Adrenal gland (tissue), 9 donors: ENCODE measurements at regions not wholly inside any gene's neighbourhood (a gene's known extent, or its start where the extent isn't known, plus 50 kb on each side); places are given as distances from the start of the nearest gene placed in this dataset.

Source experiments
- DNase-seq, 7 donors: peaks; one replicate each; pipeline ENCODE4 v3.0.0-alpha.2; 2019 to 2020
- H3K27ac ChIP-seq, 5 donors: fragments of 200-600 bp; sonication (generic) in 4 of 5; 1 replicate in 3 of 5; 2 replicates in 2 of 5; pipeline versions ENCODE4 v1.5.1 to v1.8.0; 2016 to 2020; ENCODE audit warnings: mild to moderate bottlenecking in 1 of 5
- H3K27me3 ChIP-seq: fragments of 200-600 bp; 2 replicates; pipeline ENCODE4 v1.8.0; 2021
- H3K36me3 ChIP-seq, 2 donors: fragments of 200-600 bp; replicated peaks in 1 of 2; 1 replicate in 1 of 2; 2 replicates in 1 of 2; pipeline versions ENCODE4 v1.5.1 to v1.8.0; 2018 to 2022
- H3K4me1 ChIP-seq, 2 donors: fragments of 200-600 bp; replicated peaks in 1 of 2; 1 replicate in 1 of 2; 2 replicates in 1 of 2; pipeline versions ENCODE4 v1.5.1 to v1.8.0; 2018 to 2021
- H3K4me3 ChIP-seq, 4 donors: fragments of 200-600 bp; sonication (generic) in 3 of 4; one replicate each; pipeline ENCODE4 v1.5.1; 2016 to 2018
- H3K9me3 ChIP-seq, 3 donors: fragments of 200-600 bp; sonication (generic) in 1 of 3; replicated peaks in 1 of 3; 1 replicate in 2 of 3; 2 replicates in 1 of 3; pipeline versions ENCODE4 v1.5.1 to v1.8.0; 2016 to 2021
- POLR2A ChIP-seq, 2 donors: fragments of 450-650 bp; IDR thresholded peaks; one replicate each; pipeline ENCODE4 v1.6.1; 2017; ENCODE audit warnings: antibody characterized with exemption in 2 of 2, mild to moderate bottlenecking in 2 of 2, moderate library complexity in 1 of 2
- WGBS, 4 donors: extraction: QIAGEN DNeasy Blood & Tissue Kit in 2 of 4; methylation state at CpG; one replicate each; pipeline versions ENCODE4 v1.1.5 to v1.1.7; 2013 to 2017; 5-methylcytosine and 5-hydroxymethylcytosine counted together
- intact Hi-C, 2 donors: fragments of 100-400 bp; cut with DNase I; formaldehyde crosslinking; loops; one replicate each; pipeline versions ENCODE4 v1.14.1 to v1.15.0; 2022 to 2023
- TF ChIP-seq, protein P1 (sequence below), 6 experiments: fragments of 450-650 bp in 4 of 6; fragments of 200-600 bp in 2 of 6; sonication (generic) in 1 of 6; IDR thresholded peaks; 1 replicate in 5 of 6; 2 replicates in 1 of 6; pipeline versions ENCODE4 v1.5.1 to v1.8.0; 2016 to 2021; ENCODE audit warnings: antibody characterized with exemption in 6 of 6, mild to moderate bottlenecking in 2 of 6, moderate library complexity in 1 of 6
- donor health status: healthy with polysubstance abuse.
- donor health status: Bipolar disorder and iron deficiency.
- donor health status: DM: yes; HTN: yes; CAD: no.
- donor health status: DM: no; HTN: no; CAD: no.
- donor health status: DM: no; HTN: no; CAD: no.

DNA sequence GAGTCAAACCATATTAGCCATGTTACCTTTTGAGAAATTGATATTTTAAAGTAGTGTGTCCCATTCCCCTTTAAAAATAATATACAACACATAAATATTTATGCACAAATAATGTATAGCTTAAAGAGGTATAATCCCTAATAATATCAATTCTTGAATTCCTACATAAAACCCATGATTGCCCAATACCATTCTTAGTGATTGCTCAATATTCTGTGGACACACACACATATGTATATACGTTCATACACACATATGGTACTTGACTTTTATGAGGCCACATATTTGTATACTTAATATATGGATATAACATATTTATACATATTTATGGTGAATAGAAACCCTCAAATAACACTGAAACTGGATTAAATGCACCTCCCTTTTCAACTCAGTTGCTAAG is 367.4 kb downstream of the ZBBX start:
- TF ChIP-seq POLR2A (IDR thresholded peaks at IDR 0.05): no peak
- TF ChIP-seq, protein P1, sequence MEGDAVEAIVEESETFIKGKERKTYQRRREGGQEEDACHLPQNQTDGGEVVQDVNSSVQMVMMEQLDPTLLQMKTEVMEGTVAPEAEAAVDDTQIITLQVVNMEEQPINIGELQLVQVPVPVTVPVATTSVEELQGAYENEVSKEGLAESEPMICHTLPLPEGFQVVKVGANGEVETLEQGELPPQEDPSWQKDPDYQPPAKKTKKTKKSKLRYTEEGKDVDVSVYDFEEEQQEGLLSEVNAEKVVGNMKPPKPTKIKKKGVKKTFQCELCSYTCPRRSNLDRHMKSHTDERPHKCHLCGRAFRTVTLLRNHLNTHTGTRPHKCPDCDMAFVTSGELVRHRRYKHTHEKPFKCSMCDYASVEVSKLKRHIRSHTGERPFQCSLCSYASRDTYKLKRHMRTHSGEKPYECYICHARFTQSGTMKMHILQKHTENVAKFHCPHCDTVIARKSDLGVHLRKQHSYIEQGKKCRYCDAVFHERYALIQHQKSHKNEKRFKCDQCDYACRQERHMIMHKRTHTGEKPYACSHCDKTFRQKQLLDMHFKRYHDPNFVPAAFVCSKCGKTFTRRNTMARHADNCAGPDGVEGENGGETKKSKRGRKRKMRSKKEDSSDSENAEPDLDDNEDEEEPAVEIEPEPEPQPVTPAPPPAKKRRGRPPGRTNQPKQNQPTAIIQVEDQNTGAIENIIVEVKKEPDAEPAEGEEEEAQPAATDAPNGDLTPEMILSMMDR (IDR thresholded peaks at IDR 0.05): no peak
- Histone ChIP-seq H3K36me3 (no peaks in the 10 kb centered on the region), H3K9me3 (no peaks in the 10 kb centered on the region), H3K4me1 (no peaks in the 10 kb centered on the region), H3K27ac (no peak overlapping the region), H3K27me3 (no peaks in the 10 kb centered on the region), H3K4me3 (no peak overlapping the region)
- intact Hi-C loops: no loop called here
- WGBS, 4 donors: 56 to 66% (median 59%) methylated on average over 1 of the region's 1 CpG
- DNase-seq: no peak

DNA sequence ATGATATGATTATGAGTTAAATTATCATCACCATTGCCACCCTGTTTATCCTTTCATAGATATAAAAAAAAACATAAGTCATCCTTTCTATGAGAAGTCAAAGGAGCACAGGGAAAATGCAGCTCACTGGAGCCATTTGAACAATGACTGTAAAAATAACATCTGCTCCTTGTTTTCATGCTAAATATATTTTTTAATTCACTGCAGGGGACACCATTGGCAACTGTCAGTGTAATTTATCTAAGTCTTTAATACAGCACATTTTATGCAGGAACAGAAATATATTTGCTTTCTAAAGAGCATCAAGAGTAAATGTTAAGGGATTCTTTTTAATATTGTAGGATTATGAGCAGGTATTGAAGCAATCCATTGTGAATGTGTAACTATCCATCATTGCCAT is 371.3 kb downstream of the ZBBX start:
- Histone ChIP-seq H3K4me1 (no peaks in the 10 kb centered on the region), H3K27me3 (no peaks in the 10 kb centered on the region), H3K9me3 (no peaks in the 10 kb centered on the region), H3K36me3 (no peaks in the 10 kb centered on the region), H3K4me3 (no peak overlapping the region), H3K27ac (no peak overlapping the region)
- intact Hi-C loops: no loop called here
- no peak for DNase-seq
- TF ChIP-seq, protein P1 (IDR thresholded peaks at IDR 0.05): no peak

DNA sequence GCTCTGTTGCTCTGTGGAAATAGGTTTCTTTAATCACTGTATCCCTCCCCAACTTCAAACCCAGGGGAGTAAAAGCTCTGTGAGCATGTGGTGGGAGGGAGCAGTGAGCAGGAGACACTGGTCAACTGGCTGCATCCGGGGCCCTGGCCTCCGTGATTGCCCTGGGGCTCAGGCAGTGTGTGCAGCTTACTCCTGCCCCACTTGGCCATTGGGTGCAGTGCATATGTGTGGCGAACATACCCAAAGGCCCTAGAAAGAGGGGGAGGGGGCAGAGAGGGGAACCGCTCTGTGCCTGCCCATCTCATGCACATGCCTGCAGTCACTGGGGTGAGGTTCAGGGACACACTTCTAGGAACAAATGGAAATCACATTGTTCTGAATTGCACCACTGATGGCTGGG is 378.7 kb downstream of the ZBBX start:
- Histone ChIP-seq H3K4me1 (no peaks in the 10 kb centered on the region), H3K27me3 (no peaks in the 10 kb centered on the region), H3K4me3 (no peak overlapping the region), H3K9me3 (no peaks in the 10 kb centered on the region), H3K27ac (no peak overlapping the region), H3K36me3 (no peaks in the 10 kb centered on the region)
- TF ChIP-seq, protein P1 (IDR thresholded peaks at IDR 0.05): no peak
- TF ChIP-seq POLR2A (IDR thresholded peaks at IDR 0.05): no peak
- no peak for DNase-seq
- WGBS, 4 donors: 85 to 100% (median 92%) methylated on average over 4 of the region's 4 CpGs
- intact Hi-C loops: no loop called here

DNA sequence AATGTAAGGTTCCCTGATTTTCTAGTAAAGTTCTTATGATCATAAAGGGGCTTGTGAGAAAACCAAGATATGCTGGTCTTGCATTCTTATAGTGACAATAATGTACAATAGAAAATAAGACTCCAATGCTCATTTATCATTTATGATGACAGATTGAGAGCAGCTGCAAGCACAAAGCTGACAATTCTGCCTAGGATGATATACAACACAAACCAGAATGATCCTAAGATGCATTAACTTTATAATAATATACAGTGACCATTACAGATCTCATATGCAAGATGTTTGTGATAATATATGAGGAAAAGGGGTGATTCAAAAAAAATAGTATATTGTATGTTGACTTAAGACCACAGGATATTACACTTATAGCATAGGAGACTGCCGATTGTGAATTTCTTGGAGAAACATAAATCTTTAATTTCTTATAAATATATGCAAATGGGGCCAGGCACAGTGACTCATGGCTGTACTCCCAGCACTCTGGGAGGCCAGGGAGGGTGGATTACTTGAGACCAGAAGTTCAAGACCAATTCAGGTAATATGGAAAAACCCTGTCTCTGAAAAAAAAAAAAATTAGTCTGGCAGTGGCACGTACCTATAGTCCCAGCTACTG is 387.0 kb downstream of the ZBBX start:
- no peaks in the 10 kb centered on the region for H3K9me3 ChIP-seq
- TF ChIP-seq POLR2A (IDR thresholded peaks at IDR 0.05): no peak
- TF ChIP-seq, protein P1 (IDR thresholded peaks at IDR 0.05): no peak
- DNase-seq: no peak
- H3K36me3 ChIP-seq: no peaks in the 10 kb centered on the region
- H3K4me3 ChIP-seq: no peak overlapping the region
- no peaks in the 10 kb centered on the region for H3K4me1 ChIP-seq
- 59 to 77% (median 65%) methylated on average over 2 of the region's 2 CpGs for WGBS, 4 donors
- intact Hi-C loops: no loop called here
- H3K27ac ChIP-seq: no peak overlapping the region
- no peaks in the 10 kb centered on the region for H3K27me3 ChIP-seq
